Left lobe of liver (tissue), 2 donors: ENCODE measurements at regions not wholly inside any gene's neighbourhood (a gene's known extent, or its start where the extent isn't known, plus 50 kb on each side); places are given as distances from the start of the nearest gene placed in this dataset.
"Not testable (repeated sequence)": the region's sequence is repeated elsewhere in the genome, so short reads cannot be mapped to it uniquely, and the experiment has no call there.

ENCODE experiments used
- ATAC-seq: fragments of 200-7000 bp; cut with Tn5 transposase; one replicate; pipeline ENCODE4 v1.9.1; 2020; ENCODE audit warnings: mild to moderate bottlenecking, moderate library complexity
- DNase-seq: peaks from one replicate; pipeline ENCODE4 v3.0.0-alpha.2; 2020; ENCODE audit warnings: low spot score
- donor health status: DM: no; HTN: no; CAD: no; lungs with moderate emphysema.
- donor health status: DM: no; HTN: yes; CAD: no.

GRCh38 chrX:22526339-22526738 is 253.6 kb downstream of the CBLL2 start:
- no peak for DNase-seq
- ATAC-seq, result no peak

DNA sequence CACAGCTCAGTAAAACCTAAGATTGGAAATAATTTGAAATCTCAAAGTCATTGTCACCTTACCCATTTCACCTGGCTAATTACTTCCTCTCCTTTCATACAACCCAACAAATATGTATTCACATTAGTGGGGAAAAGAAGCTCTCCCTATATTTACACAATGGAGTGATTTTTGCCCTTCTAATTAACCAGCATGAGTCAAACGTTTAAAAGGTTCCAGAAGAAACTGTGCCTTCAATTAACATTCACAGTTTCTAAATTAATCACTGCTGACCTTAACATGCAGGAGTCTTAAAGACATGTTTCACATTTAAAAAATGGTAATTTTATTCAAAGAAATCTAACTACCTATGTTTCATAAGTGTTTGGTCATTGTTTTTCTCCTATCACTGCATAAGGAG is 254.6 kb downstream of the CBLL2 start:
- ATAC-seq, result no peak
- DNase-seq, result no peak

DNA sequence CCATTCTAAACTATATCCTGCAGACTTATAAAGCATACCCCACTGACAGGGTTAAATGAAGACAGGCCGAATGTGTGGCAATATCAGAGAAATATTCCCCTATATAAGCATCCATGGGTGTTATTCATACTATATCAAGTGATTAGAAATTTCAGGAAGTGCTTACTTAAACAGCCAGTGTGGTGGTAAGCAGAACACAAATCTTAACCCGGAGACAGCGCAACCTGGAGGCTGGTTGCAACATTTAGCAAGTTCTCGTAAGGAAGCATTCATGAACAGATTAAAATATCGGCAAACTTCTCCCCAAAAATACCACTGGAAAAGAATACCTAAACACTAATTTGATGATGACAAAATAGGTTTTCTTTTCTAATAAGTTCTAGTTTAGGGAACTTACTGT is 261.2 kb downstream of the CBLL2 start:
- no peak for ATAC-seq
- DNase-seq, result no peak

- ATAC-seq (no peak), DNase-seq (no peak)
Measured at GRCh38 chrX:22534643-22535042, 261.9 kb downstream of the CBLL2 start.

DNA sequence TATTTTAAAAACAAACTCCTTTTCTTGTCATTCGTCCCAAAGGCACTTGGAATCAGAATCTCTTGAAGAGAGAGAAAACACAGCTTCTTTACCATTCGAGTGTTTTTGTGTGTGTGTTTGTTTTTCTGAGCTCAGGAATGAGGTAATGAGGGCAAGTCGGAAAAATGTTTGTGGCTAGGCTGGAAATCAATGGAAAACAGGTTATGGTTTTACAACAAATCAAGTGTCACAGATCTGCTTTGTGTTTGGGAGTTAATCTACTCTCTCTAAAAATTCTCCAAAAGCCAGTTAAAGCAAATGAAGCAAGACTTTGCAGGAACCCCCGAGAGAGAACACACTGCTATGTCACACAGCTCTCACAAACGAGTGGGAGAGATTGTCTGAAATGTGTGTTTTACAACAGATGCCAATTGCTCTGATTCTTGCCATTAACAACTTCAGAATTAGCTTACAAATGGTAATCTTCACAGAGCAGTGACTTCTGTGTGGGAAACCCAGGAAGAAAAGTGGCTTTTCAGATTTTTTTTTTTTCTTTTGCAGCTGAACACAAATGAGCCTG is 264.1 kb downstream of the CBLL2 start:
- DNase-seq, result no peak
- ATAC-seq, result no peak

DNA sequence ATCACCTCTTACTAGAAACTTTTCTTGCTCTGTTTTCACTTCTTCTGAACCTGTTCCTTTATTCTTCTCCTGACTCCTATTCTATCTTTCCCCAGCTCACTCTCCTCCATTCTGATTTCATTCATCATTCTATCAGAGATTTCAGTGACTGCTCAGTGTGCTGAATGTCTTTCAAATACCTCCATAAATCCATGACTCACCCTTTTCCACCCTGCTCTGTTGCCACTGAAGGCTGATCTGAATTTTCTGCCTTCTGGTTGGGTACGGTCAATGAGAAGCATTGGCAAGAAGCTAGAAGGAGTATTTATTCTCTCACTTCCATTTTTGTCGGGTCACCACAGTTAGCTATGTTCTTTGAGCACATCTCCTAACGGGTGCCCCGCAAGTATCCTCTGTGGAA is 265.9 kb downstream of the CBLL2 start:
- DNase-seq, result no peak
- no peak for ATAC-seq

- ATAC-seq, result no peak
Measured at GRCh38 chrX:22541926-22542325, 269.2 kb downstream of the CBLL2 start.

DNA sequence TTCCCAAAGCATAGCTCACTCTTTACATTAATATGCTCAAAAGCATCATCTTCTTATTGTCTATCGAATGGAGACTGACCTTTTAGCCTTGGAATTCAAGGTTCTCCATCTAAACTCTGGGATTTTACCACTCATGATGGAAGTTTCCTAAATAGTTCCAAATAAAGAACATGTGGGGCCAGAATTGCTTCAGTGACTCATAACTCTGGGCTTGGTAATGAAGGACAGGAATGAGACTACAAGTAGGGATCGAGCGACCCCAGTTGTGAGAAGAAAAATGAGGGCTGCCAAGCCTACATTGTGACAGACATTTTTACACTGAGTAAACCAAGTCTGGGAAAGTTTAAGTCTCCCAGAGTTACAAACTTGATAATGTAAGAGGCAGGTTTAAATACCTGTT is 269.9 kb downstream of the CBLL2 start:
- DNase-seq, result no peak
- no peak for ATAC-seq

More at GRCh38 chrX:22541926-22542325, 269.2 kb downstream of the CBLL2 start:
- no peak for DNase-seq

- no peak for DNase-seq
- ATAC-seq, result no peak
Measured at GRCh38 chrX:22559506-22559905, 286.8 kb downstream of the CBLL2 start.

- DNase-seq, result no peak
- ATAC-seq, result no peak
Measured at GRCh38 chrX:22575161-22575845, 302.6 kb downstream of the CBLL2 start.

DNA sequence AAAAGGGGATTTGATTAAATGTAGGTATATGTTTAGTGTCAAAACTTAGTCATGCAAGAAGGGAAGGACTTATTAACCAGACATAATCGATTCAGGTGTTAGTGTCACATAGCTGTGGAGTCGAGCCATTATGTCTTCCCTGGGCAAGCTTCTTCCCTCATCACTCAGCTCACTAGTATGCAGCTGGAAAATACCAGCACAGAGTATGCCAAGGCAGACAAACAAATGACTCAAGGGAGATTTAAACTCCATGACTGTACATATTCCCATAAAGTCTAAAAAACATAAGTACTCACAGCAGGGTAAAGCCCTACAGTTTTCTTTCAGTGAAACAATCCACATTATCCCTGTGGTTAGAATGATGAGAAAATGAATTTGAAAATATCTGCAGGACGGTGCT is 304.5 kb downstream of the CBLL2 start:
- no peak for ATAC-seq

GRCh38 chrX:22585831-22586230 is 313.1 kb downstream of the CBLL2 start:
- ATAC-seq (no peak), DNase-seq (no peak)

More for the DNA sequence above, 304.5 kb downstream of the CBLL2 start:
- no peak for DNase-seq

DNA sequence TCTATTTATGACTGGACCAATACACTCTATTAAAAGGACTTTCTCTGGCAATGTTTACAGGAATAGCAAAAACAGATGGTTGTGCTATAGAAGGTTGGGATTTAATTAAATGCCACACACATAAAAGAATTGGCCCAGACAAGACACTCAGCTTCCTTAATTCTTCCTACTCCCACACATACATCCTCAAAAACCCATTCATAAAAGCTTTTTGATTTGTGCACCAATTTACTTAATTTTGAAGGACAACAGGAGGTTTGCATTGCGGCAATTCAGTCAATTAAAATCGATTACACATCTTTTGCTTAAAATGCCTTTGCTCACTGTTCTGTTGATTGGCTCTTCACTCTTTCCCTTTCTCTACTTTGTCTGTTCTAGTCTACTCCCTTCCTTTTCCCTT is 317.1 kb downstream of the CBLL2 start:
- no peak for ATAC-seq
- no peak for DNase-seq

DNA sequence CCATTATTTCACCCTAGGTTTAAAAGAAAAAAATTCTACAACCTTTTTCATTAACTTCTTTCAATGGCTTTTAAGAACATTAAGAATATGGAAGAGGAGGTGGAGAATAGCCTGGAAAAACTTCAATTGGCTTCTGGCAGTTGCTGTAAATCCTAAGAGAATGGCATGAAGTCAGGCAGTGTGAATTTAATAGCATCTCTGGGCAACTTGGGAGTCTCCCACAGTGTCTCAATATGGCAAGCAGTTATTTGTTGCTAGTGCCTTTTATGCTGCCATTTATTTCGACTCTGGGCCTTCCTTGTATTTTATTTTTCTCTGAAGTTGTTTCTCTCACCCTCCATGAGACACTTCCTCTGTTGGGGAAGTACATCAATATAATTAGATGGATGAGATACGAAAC is 322.1 kb downstream of the CBLL2 start:
- DNase-seq (no peak), ATAC-seq (no peak)

DNA sequence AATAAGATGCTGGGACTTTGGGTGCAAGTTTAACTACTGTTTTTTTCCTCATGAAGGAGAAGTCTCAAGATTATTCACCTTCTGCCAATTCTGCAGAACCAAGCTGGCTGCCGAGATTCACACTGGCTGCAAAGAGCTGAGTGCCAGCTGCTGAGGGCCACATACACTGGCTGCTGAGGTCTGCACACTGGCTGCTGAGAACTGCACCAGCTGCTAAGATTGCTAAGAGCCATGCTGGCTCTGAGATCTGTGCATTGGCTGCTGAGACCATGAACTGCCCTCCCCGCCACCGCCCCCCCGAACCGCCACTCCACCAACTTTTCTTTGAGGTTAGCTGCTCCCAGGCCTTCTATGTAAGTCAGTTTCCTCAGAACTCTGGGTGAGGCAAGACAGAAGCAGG is 330.3 kb downstream of the CBLL2 start:
- ATAC-seq, result no peak
- no peak for DNase-seq

GRCh38 chrX:22609452-22609851 is 336.7 kb downstream of the CBLL2 start:
- DNase-seq, ATAC-seq: not testable (repeated sequence)

- DNase-seq, result no peak
- no peak for ATAC-seq
Measured at GRCh38 chrX:22616867-22617266, 344.2 kb downstream of the CBLL2 start.

DNA sequence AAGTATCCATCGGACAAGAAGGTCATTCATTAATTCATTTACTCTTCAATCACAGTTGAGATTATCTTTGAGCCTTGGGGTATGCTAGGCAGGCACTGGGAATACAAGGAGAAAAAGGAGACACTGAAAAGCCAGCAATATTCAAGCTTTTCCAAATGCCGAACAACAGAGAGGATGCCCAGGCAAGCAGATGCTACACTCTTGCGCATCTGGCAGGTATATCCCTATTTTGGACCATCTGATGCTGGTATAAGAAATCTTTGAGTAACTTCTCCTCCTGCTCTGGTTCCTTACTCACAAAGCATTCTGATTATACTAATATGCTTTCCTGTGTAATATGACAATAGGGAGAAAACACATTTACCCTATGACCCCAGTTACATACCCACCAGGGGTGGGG is 354.9 kb downstream of the CBLL2 start:
- ATAC-seq (no peak), DNase-seq (no peak)

- no peak for DNase-seq
- ATAC-seq, result no peak
Measured at GRCh38 chrX:22628275-22628674, 355.6 kb downstream of the CBLL2 start.

GRCh38 chrX:22629105-22629725 is 356.5 kb downstream of the CBLL2 start:
- DNase-seq, result no peak

GRCh38 chrX:22634083-22634482 is 361.4 kb downstream of the CBLL2 start:
- ATAC-seq, result no peak
- DNase-seq, result no peak

More at GRCh38 chrX:22629105-22629725, 356.5 kb downstream of the CBLL2 start:
- ATAC-seq, result no peak

DNA sequence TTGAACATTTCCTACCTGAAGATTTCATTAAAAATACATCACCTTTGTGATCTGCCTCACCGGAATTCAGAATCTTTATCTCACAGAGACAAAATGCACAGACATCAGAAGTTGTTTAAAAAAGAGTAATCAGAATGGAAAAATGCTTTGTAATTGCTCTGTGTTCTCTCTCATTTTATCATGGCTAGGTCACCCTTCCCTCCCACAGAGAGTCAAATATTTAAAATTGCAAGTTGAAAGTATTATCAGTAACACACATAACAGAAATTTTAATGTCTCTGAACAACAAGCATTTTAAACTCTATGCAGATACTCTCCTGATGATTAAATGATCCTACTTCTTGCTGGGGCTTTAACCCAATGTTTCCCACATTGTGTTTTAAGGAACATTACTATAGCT is 362.0 kb downstream of the CBLL2 start:
- DNase-seq, result no peak
- ATAC-seq, result no peak

GRCh38 chrX:22648281-22648680 is 351.5 kb upstream of the DDX53 start:
- no peak for DNase-seq
- no peak for ATAC-seq
